Body of pancreas (tissue), 4 donors: ENCODE measurements at regions not wholly inside any gene's neighbourhood (a gene's known extent, or its start where the extent isn't known, plus 50 kb on each side); places are given as distances from the start of the nearest gene placed in this dataset.

ENCODE experiments used
- CTCF ChIP-seq, 7 experiments: fragments of 450-650 bp in 4 of 7; fragments of 200-600 bp in 3 of 7; sonication (generic) in 3 of 7; IDR thresholded peaks; one replicate each; pipeline ENCODE4 v1.5.1; 2016 to 2019; ENCODE audit warnings: antibody characterized with exemption in 7 of 7
- POLR2A ChIP-seq, 3 donors: fragments of 450-650 bp; IDR thresholded peaks; one replicate each; pipeline ENCODE4 v1.6.1; 2016; ENCODE audit warnings: antibody characterized with exemption in 3 of 3, mild to moderate bottlenecking in 2 of 3

- no peak for TF ChIP-seq CTCF (IDR thresholded peaks at IDR 0.05)
- TF ChIP-seq POLR2A (IDR thresholded peaks at IDR 0.05) = no peak
Observed at GRCh38 chr2:155157065-155157464, 458.6 kb downstream of the KCNJ3 start.
